SK-N-SH (cell line): ENCODE measurements at regions not wholly inside any gene's neighbourhood (a gene's known extent, or its start where the extent isn't known, plus 50 kb on each side); places are given as distances from the start of the nearest gene placed in this dataset.

Experiments used
- CTCF ChIA-PET: fragments of 300-600, 350-600 bp; formaldehyde crosslinking; extraction: SDS; loops from one replicate; lab custom pipeline; 2021; lab: Yijun Ruan, JAX
- POLR2A ChIA-PET: fragments of 350-600 bp; sonication (Branson Sonifier 250); formaldehyde crosslinking; extraction: SDS; loops from one replicate; lab custom pipeline; 2020; ENCODE audit warnings: antibody characterized with exemption, inconsistent platforms; lab: Yijun Ruan, JAX
- DNase-seq: peaks from one replicate; pipeline ENCODE4 v3.0.0; 2012
- H2AFZ ChIP-seq: fragments of 200-600 bp; sonication (generic); 2 replicates; pipeline ENCODE4 v1.8.1; 2016; ENCODE audit warnings: antibody characterized with exemption, mild to moderate bottlenecking, low read depth
- H3F3A ChIP-seq: fragments of 200-600 bp; sonication (generic); replicated peaks from 2 replicates; pipeline ENCODE3; 2016; ENCODE audit warnings: antibody characterized with exemption, mild to moderate bottlenecking; ENCODE audit not compliant: insufficient read depth
- H3K27ac ChIP-seq, 2 experiments: fragments of 200-500 bp in 1 of 2; fragments of 200-600 bp in 1 of 2; sonication (Bioruptor generic) in 1 of 2; sonication (generic), shearing (Covaris generic) in 1 of 2; 2 replicates each; pipeline versions ENCODE4 v1.5.1 to v1.6.1; 2014 to 2016; ENCODE audit warnings: low read depth in 2 of 2, inconsistent platforms in 1 of 2, low read length in 1 of 2, mild to moderate bottlenecking in 1 of 2, mixed read lengths in 1 of 2
- H3K27me3 ChIP-seq: fragments of 200-600 bp; sonication (generic), shearing (Covaris generic); 2 replicates; pipeline ENCODE4 v1.6.1; 2016; ENCODE audit warnings: mixed run types; ENCODE audit not compliant: insufficient read depth
- H3K36me3 ChIP-seq, 2 experiments: fragments of 200-500 bp in 1 of 2; fragments of 200-600 bp in 1 of 2; sonication (Bioruptor generic) in 1 of 2; sonication (generic) in 1 of 2; replicated peaks in 1 of 2; 2 replicates each; pipeline versions ENCODE3 to v1.5.1; 2014 to 2016; ENCODE audit warnings: low read length in 1 of 2, mild to moderate bottlenecking in 1 of 2; ENCODE audit not compliant: insufficient read depth in 2 of 2, control insufficient read depth in 1 of 2
- H3K4me1 ChIP-seq, 2 experiments: fragments of 200-500 bp in 1 of 2; fragments of 200-600 bp in 1 of 2; sonication (Bioruptor generic) in 1 of 2; sonication (generic), shearing (Covaris generic) in 1 of 2; 2 replicates each; pipeline versions ENCODE4 v1.5.1 to v1.6.1; 2014 to 2016; ENCODE audit warnings: low read depth in 1 of 2, low read length in 1 of 2, mixed run types in 1 of 2; ENCODE audit not compliant: insufficient read depth in 2 of 2, control insufficient read depth in 1 of 2
- H3K4me2 ChIP-seq: fragments of 200-600 bp; sonication (generic), shearing (Covaris generic); 2 replicates; pipeline ENCODE4 v1.6.1; 2017; ENCODE audit warnings: mixed run types
- H3K4me3 ChIP-seq, 2 experiments: fragments of 200-500 bp in 1 of 2; fragments of 200-600 bp in 1 of 2; sonication (Bioruptor generic) in 1 of 2; sonication (generic), shearing (Covaris generic) in 1 of 2; 2 replicates each; pipeline versions ENCODE4 v1.5.1 to v1.8.1; 2014 to 2016; ENCODE audit warnings: low read depth in 2 of 2, inconsistent platforms in 1 of 2, low read length in 1 of 2, mild to moderate bottlenecking in 1 of 2, mixed read lengths in 1 of 2, moderate library complexity in 1 of 2
- H3K79me2 ChIP-seq: fragments of 200-600 bp; sonication (generic); 2 replicates; pipeline ENCODE4 v1.8.1; 2017; ENCODE audit warnings: mild to moderate bottlenecking; ENCODE audit not compliant: insufficient read depth
- H3K9ac ChIP-seq: fragments of 200-600 bp; sonication (generic); 2 replicates; pipeline ENCODE4 v1.6.1; 2017; ENCODE audit warnings: mixed run types
- H3K9me2 ChIP-seq: fragments of 200-600 bp; sonication (generic); 2 replicates; pipeline ENCODE4 v1.6.1; 2017; ENCODE audit warnings: mixed run types
- H3K9me3 ChIP-seq: fragments of 200-600 bp; sonication (generic); 2 replicates; pipeline ENCODE4 v1.6.1; 2017; ENCODE audit warnings: mixed run types, mild to moderate bottlenecking, moderate library complexity
- H4K20me1 ChIP-seq: fragments of 200-600 bp; sonication (generic); 2 replicates; pipeline ENCODE4 v1.6.1; 2017; ENCODE audit warnings: mild to moderate bottlenecking, mixed run types; ENCODE audit not compliant: insufficient read depth
- CHD2 ChIP-seq: fragments of 150-350 bp; IDR thresholded peaks from 2 replicates; pipeline ENCODE4 v1.6.1; 2018; ENCODE audit warnings: low read length; ENCODE audit not compliant: partially characterized antibody
- ELF1 ChIP-seq: IDR thresholded peaks from 2 replicates; pipeline ENCODE4 v1.4.0; 2012
- FOXJ3 ChIP-seq: sonication (generic); formaldehyde crosslinking; IDR thresholded peaks from 2 replicates; pipeline ENCODE4 v1.5.1; 2020; ENCODE audit warnings: mild to moderate bottlenecking, missing genetic modification reagents
- FOXM1 ChIP-seq: IDR thresholded peaks from 2 replicates; pipeline ENCODE4 v1.4.0; 2012; ENCODE audit warnings: low read depth, mild to moderate bottlenecking
- JUND ChIP-seq: IDR thresholded peaks from 2 replicates; pipeline ENCODE4 v1.4.0; 2012
- MXI1 ChIP-seq: IDR thresholded peaks from 2 replicates; pipeline ENCODE4 v1.6.1; 2012; ENCODE audit warnings: mild to moderate bottlenecking, low read depth, low read length, improper control_type of control experiment
- NFIC ChIP-seq: IDR thresholded peaks from 2 replicates; pipeline ENCODE4 v1.4.0; 2012; ENCODE audit warnings: borderline replicate concordance
- RFX5 ChIP-seq: IDR thresholded peaks from 2 replicates; pipeline ENCODE4 v1.6.1; 2012; ENCODE audit warnings: mild to moderate bottlenecking, improper control_type of control experiment, low read length
- RXRA ChIP-seq: IDR thresholded peaks from 2 replicates; pipeline ENCODE4 v1.4.0; 2012; ENCODE audit warnings: low read depth, mild to moderate bottlenecking, borderline replicate concordance
- SIN3A ChIP-seq: IDR thresholded peaks from 2 replicates; pipeline ENCODE4 v1.6.1; 2012; ENCODE audit warnings: low read depth, mild to moderate bottlenecking, low read length, moderate library complexity, borderline replicate concordance
- TAF1 ChIP-seq: IDR thresholded peaks from 2 replicates; pipeline ENCODE4 v1.6.1; 2012; ENCODE audit warnings: low read depth, mild to moderate bottlenecking, low read length, moderate library complexity, borderline replicate concordance
- TEAD4 ChIP-seq: IDR thresholded peaks from 2 replicates; pipeline ENCODE4 v1.4.0; 2012; ENCODE audit warnings: mild to moderate bottlenecking, borderline replicate concordance; ENCODE audit not compliant: insufficient read depth
- YY1 ChIP-seq: IDR thresholded peaks from 2 replicates; pipeline ENCODE4 v1.4.0; 2012; ENCODE audit warnings: low read depth, mild to moderate bottlenecking
- WGBS: methylation state at CpG from one replicate; pipeline ENCODE4 v1.1.6; 2017; ENCODE audit warnings: low lambda C conversion rate; 5-methylcytosine and 5-hydroxymethylcytosine counted together
- TF ChIP-seq, protein P1 (sequence below): IDR thresholded peaks from 2 replicates; pipeline ENCODE4 v1.4.0; 2012; ENCODE audit warnings: low read depth, borderline replicate concordance
- TF ChIP-seq, protein P2 (sequence below): fragments of 200-600 bp; sonication (generic); IDR thresholded peaks from 2 replicates; pipeline ENCODE4 v1.6.1; 2017; ENCODE audit warnings: antibody characterized with exemption, mild to moderate bottlenecking, moderate library complexity
- TF ChIP-seq, protein P3 (sequence below): IDR thresholded peaks from 2 replicates; pipeline ENCODE4 v1.4.0; 2012; ENCODE audit warnings: low read depth
- TF ChIP-seq, protein P4 (sequence below): fragments of 150-350 bp; IDR thresholded peaks from 2 replicates; pipeline ENCODE4 v1.6.1; 2017; ENCODE audit warnings: antibody characterized with exemption, low read length, low read depth, borderline replicate concordance
- TF ChIP-seq, protein P5 (sequence below): IDR thresholded peaks from 2 replicates; pipeline ENCODE4 v1.4.0; 2012; ENCODE audit warnings: low read depth, borderline replicate concordance

DNA sequence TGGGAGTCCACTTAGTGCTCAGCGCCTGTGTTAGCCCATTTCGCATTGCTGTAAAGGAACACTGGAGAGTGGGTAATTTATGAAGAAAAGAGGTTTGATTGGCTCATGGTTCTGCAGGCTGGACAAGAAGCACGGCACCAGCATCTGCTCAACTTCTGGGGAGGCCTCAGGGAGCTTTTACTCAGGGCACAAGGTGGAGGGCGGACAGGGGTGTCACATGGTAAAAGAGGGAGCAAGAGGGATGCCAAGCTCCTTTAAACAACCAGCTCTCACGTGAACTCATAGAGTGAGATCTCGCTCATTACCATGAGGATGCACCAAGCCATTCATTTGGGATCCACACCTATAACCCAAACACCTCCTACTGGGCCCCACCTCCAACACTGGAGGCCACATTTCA, 181.4 kb upstream of the TLE3 start (continued):
- no peak for TF ChIP-seq FOXM1
- no peak for TF ChIP-seq TEAD4
- no peak for TF ChIP-seq RFX5
- TF ChIP-seq SIN3A, result no peak
- no peak for TF ChIP-seq ELF1

DNA sequence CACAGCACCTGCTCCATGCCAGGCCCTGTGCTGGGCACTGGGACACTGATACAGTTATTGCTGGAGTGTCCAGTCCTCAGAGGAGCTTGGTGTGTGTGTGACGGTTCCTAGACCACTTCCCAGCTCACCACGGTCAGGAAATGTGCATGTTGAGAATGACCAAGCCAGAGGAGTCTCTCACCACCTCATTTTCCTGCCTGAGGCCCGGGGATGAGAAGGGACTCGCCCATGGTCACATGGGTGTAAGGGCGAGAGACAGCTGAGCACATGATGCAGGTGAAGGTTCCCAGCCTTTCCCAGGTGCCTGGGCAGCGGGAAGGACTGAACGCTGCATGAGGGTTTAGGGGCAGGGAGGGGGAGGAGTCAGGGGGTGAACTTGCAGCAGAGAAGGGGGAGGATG, 180.9 kb upstream of the TLE3 start:
- POLR2A ChIA-PET, result no interaction called here
- no peak overlapping the region for H3K4me3 ChIP-seq
- no peaks in the 10 kb centered on the region for H3K9me3 ChIP-seq
- WGBS, result 86% methylated on average over 7 of the region's 7 CpGs
- no peaks in the 10 kb centered on the region for H4K20me1 ChIP-seq
- no peaks in the 10 kb centered on the region for H3K9me2 ChIP-seq
- H3K4me1 ChIP-seq, result peaks cover 12 to 20% of the 10 kb centered on the region in 2 experiments; a peak in 2 of 4 replicates
- H2AFZ ChIP-seq, result no peak overlapping the region
- no peaks in the 10 kb centered on the region for H3K27me3 ChIP-seq
- no peak overlapping the region for H3K4me2 ChIP-seq
- H3K36me3 ChIP-seq, result no peaks in the 10 kb centered on the region
- no peak overlapping the region for H3K9ac ChIP-seq
- peaks cover 15% of the 10 kb centered on the region for H3F3A ChIP-seq
- DNase-seq, result no peak
- no peaks in the 10 kb centered on the region for H3K79me2 ChIP-seq
- CTCF ChIA-PET, result interaction anchor here (1.2 kb wide), 1 partner anchor 15 kb away, joined by 3 read pairs; no protein-coding TSS in a partner anchor
- H3K27ac ChIP-seq, result no peak overlapping the region
- TF ChIP-seq, protein P1, sequence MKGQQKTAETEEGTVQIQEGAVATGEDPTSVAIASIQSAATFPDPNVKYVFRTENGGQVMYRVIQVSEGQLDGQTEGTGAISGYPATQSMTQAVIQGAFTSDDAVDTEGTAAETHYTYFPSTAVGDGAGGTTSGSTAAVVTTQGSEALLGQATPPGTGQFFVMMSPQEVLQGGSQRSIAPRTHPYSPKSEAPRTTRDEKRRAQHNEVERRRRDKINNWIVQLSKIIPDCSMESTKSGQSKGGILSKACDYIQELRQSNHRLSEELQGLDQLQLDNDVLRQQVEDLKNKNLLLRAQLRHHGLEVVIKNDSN, result no peak
- no peak for TF ChIP-seq MXI1
- no peak for TF ChIP-seq TAF1
- no peak for TF ChIP-seq YY1
- TF ChIP-seq FOXJ3, result no peak
- no peak for TF ChIP-seq JUND
- TF ChIP-seq, protein P2, sequence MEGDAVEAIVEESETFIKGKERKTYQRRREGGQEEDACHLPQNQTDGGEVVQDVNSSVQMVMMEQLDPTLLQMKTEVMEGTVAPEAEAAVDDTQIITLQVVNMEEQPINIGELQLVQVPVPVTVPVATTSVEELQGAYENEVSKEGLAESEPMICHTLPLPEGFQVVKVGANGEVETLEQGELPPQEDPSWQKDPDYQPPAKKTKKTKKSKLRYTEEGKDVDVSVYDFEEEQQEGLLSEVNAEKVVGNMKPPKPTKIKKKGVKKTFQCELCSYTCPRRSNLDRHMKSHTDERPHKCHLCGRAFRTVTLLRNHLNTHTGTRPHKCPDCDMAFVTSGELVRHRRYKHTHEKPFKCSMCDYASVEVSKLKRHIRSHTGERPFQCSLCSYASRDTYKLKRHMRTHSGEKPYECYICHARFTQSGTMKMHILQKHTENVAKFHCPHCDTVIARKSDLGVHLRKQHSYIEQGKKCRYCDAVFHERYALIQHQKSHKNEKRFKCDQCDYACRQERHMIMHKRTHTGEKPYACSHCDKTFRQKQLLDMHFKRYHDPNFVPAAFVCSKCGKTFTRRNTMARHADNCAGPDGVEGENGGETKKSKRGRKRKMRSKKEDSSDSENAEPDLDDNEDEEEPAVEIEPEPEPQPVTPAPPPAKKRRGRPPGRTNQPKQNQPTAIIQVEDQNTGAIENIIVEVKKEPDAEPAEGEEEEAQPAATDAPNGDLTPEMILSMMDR, result no peak
- TF ChIP-seq, protein P3, sequence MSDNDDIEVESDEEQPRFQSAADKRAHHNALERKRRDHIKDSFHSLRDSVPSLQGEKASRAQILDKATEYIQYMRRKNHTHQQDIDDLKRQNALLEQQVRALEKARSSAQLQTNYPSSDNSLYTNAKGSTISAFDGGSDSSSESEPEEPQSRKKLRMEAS, result no peak
- no peak for TF ChIP-seq RXRA
- TF ChIP-seq, protein P4, sequence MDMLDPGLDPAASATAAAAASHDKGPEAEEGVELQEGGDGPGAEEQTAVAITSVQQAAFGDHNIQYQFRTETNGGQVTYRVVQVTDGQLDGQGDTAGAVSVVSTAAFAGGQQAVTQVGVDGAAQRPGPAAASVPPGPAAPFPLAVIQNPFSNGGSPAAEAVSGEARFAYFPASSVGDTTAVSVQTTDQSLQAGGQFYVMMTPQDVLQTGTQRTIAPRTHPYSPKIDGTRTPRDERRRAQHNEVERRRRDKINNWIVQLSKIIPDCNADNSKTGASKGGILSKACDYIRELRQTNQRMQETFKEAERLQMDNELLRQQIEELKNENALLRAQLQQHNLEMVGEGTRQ, result no peak
- TF ChIP-seq, protein P5, sequence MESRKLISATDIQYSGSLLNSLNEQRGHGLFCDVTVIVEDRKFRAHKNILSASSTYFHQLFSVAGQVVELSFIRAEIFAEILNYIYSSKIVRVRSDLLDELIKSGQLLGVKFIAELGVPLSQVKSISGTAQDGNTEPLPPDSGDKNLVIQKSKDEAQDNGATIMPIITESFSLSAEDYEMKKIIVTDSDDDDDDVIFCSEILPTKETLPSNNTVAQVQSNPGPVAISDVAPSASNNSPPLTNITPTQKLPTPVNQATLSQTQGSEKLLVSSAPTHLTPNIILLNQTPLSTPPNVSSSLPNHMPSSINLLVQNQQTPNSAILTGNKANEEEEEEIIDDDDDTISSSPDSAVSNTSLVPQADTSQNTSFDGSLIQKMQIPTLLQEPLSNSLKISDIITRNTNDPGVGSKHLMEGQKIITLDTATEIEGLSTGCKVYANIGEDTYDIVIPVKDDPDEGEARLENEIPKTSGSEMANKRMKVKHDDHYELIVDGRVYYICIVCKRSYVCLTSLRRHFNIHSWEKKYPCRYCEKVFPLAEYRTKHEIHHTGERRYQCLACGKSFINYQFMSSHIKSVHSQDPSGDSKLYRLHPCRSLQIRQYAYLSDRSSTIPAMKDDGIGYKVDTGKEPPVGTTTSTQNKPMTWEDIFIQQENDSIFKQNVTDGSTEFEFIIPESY, result no peak
- TF ChIP-seq CHD2, result no peak
- no peak for TF ChIP-seq NFIC
